Ovary (tissue), 7 donors: ENCODE measurements at regions not wholly inside any gene's neighbourhood (a gene's known extent, or its start where the extent isn't known, plus 50 kb on each side); places are given as distances from the start of the nearest gene placed in this dataset.

Source experiments
- DNase-seq, 5 donors: peaks; one replicate each; pipeline ENCODE4 v3.0.0-alpha.2; 2019 to 2020
- H3K27ac ChIP-seq, 2 donors: fragments of 200-600 bp; one replicate each; pipeline versions ENCODE4 v1.5.1 to v1.8.0; 2019 to 2022
- H3K27me3 ChIP-seq: fragments of 200-600 bp; one replicate; pipeline ENCODE4 v1.8.0; 2022
- H3K36me3 ChIP-seq: fragments of 200-600 bp; sonication (generic); one replicate; pipeline ENCODE4 v1.5.1; 2019
- H3K4me1 ChIP-seq: one replicate; pipeline ENCODE4 v1.8.1; 2013; ENCODE audit warnings: mild to moderate bottlenecking, moderate library complexity; ENCODE audit not compliant: insufficient read depth
- H3K4me3 ChIP-seq: fragments of 200-600 bp; sonication (generic); one replicate; pipeline ENCODE4 v1.5.1; 2017
- H3K9me3 ChIP-seq, 2 donors: fragments of 200-600 bp in 1 of 2; sonication (generic) in 1 of 2; one replicate each; pipeline versions ENCODE4 v1.5.1 to v1.8.1; 2013 to 2019; ENCODE audit warnings: mild to moderate bottlenecking in 1 of 2, moderate library complexity in 1 of 2
- CTCF ChIP-seq, 3 donors: fragments of 450-650 bp in 2 of 3; fragments of 200-600 bp in 1 of 3; IDR thresholded peaks; one replicate each; pipeline versions ENCODE4 v1.5.1 to v1.8.0; 2016 to 2022; ENCODE audit warnings: antibody characterized with exemption in 3 of 3, mild to moderate bottlenecking in 1 of 3
- EP300 ChIP-seq: sonication (generic); formaldehyde crosslinking; IDR thresholded peaks from one replicate; pipeline ENCODE4 v1.6.1; 2017; ENCODE audit warnings: antibody characterized with exemption
- POLR2A ChIP-seq: fragments of 450-650 bp; IDR thresholded peaks from one replicate; pipeline ENCODE4 v1.6.1; 2017; ENCODE audit warnings: antibody characterized with exemption, mild to moderate bottlenecking, moderate library complexity
- WGBS, 3 donors: extraction: QIAGEN DNeasy Blood & Tissue Kit in 1 of 3; methylation state at CpG; one replicate each; pipeline versions ENCODE4 v1.1.5 to v1.1.7; 2013 to 2017; 5-methylcytosine and 5-hydroxymethylcytosine counted together
- intact Hi-C, 4 donors: fragments of 100-400 bp; cut with DNase I; formaldehyde crosslinking; loops; one replicate each; pipeline versions ENCODE4 v1.11.0 to v1.15.1; 2022 to 2023
- donor health status: DM: no; HTN: no; CAD: no; lungs with moderate emphysema.
- donor health status: DM: no; HTN: no; CAD: no.
- donor health status: Bipolar disorder and iron deficiency.
- donor health status: DM: no; HTN: no; CAD: no.
- donor health status: DM: yes; HTN: yes; CAD: no.

GRCh38 chr6:159110013-159110412, 59.2 kb upstream of the FNDC1 start:
- WGBS, 3 donors: 12 to 20% (median 15%) methylated on average over 3 of the region's 3 CpGs
- Histone ChIP-seq H3K4me3 (no peak overlapping the region), H3K4me1 (no peaks in the 10 kb centered on the region), H3K9me3 (no peaks in the 10 kb centered on the region), H3K27ac (no peak overlapping the region), H3K27me3 (no peaks in the 10 kb centered on the region), H3K36me3 (no peaks in the 10 kb centered on the region)
- peak in 1 of 3 donors; percentile 17 for TF ChIP-seq CTCF (IDR thresholded peaks at IDR 0.05)
- no peak for TF ChIP-seq EP300
- DNase-seq: no peak
- intact Hi-C loops: loop anchor here in 1 of 4 donors (5.0 kb wide), 1 partner anchor 638 kb away; no protein-coding TSS in a partner anchor

DNA sequence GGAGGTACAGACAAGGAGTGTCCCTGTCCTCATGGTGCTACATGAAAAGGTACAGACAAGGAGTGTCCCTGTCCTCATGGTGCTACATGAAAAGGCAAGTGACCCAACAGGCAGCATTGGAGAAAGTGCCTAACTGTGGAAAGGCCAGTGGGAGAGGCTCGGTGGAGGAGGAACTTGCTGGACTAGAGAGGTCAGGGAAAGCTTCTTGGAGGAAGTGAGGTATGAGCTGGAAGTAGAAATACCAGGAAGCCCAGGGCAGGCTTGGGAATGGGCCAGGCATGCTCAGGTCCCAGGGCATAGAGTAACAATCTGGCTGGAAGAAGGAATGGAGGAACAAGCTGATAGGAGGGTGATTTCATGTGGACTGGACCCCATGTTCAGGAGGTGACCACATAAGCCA, 59.8 kb upstream of the FNDC1 start:
- Histone ChIP-seq H3K9me3 (no peaks in the 10 kb centered on the region), H3K4me3 (no peak overlapping the region), H3K27ac (no peak overlapping the region), H3K36me3 (no peaks in the 10 kb centered on the region), H3K27me3 (no peaks in the 10 kb centered on the region), H3K4me1 (no peaks in the 10 kb centered on the region)
- DNase-seq: no peak
- TF ChIP-seq EP300 (no peak), POLR2A (no peak), CTCF (IDR thresholded peaks at IDR 0.05) (no peak)
- intact Hi-C loops: loop anchor here in 1 of 4 donors (10.0 kb wide), 1 partner anchor 105 kb away; the partner anchor contains the start of gene RSPH3
- 51 to 81% (median 70%) methylated on average over 1 of the region's 1 CpG for WGBS, 3 donors

GRCh38 chr6:159108426-159108985, 60.7 kb upstream of the FNDC1 start:
- Histone ChIP-seq H3K4me3 (no peak overlapping the region), H3K27ac (no peak overlapping the region), H3K9me3 (no peaks in the 10 kb centered on the region), H3K36me3 (no peaks in the 10 kb centered on the region), H3K27me3 (no peaks in the 10 kb centered on the region), H3K4me1 (no peaks in the 10 kb centered on the region)
- DNase-seq: no peak
- TF ChIP-seq POLR2A: no peak
- no peak for TF ChIP-seq CTCF (IDR thresholded peaks at IDR 0.05)
- no peak for TF ChIP-seq EP300
- intact Hi-C loops: loop anchor here in 1 of 4 donors (10.0 kb wide), 1 partner anchor 104 kb away; the partner anchor contains the start of gene RSPH3
- 68 to 82% (median 77%) methylated on average over 10 of the region's 10 CpGs for WGBS, 3 donors

DNA sequence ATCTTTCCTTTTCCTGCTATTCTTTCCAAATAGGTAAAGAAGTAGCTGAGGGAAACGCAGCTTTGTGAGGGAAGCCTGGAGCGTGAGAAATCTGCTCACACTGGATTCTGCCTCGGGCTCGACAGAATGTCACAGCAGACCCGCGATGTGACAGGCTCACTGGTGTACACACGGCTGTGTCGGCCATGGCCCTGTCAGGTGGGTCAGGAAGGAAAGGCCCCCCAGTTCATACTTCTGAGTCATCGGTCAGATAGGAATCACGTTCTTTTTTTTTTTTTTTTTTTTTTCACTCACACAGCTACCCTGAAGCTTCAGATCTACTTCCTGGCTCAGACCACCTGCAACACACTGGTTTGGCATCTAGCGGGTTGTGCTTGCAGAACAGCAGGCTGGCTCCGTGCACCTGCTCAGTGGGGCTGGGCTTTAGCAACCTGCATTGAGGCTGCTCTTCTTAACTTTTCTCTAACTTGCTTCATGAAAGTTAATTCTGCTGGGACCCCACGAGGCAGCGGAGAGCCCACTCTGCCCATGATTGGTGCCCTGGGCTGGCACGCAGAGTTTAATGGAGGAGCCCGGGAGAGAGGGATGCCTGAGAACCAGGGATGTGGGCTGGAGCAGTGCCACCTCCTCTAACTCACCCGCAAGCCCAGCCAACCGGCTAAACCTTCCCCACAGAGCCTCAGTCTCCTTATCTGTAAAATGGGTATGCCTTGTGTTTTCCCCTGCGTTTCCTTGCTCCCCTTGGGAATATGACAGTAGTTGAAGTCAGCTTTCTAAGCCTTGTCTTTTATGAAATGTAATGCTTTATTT, 61.5 kb upstream of the FNDC1 start:
- no peaks in the 10 kb centered on the region for H3K4me1 ChIP-seq
- H3K36me3 ChIP-seq: no peaks in the 10 kb centered on the region
- no peaks in the 10 kb centered on the region for H3K9me3 ChIP-seq
- DNase-seq: no peak
- intact Hi-C loops: loop anchor here in 1 of 4 donors (10.0 kb wide), 1 partner anchor 103 kb away; the partner anchor contains the start of gene RSPH3
- no peak for TF ChIP-seq POLR2A
- no peak for TF ChIP-seq CTCF (IDR thresholded peaks at IDR 0.05)
- no peak for TF ChIP-seq EP300
- H3K27me3 ChIP-seq: no peaks in the 10 kb centered on the region
- no peak overlapping the region for H3K27ac ChIP-seq
- H3K4me3 ChIP-seq: no peak overlapping the region
- WGBS, 3 donors: 70 to 78% (median 75%) methylated on average over 19 of the region's 19 CpGs
